ENCODE measurements at regions not wholly inside any gene's neighbourhood (a gene's known extent, or its start where the extent isn't known, plus 50 kb on each side); places are given as distances from the start of the nearest gene placed in this dataset.

DNA sequence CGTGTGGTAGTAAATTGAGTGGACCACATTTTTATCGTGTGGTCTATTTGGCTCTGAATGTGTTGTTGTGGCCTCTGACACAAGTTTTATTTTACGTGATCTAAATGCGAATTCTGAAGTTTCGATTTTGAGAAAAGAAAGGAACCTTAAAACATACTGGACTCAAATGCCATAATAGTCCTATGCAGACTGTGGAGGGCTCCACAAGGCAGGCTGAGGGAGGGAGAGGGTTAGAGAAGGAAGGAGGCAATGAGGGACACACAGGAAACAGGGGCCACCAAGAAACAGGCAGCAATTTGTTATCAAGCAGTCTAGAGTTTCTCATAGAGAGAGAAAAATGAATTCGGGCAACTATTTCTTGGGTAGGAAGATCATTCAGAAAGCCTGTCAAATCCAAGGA lies 110.4 kb upstream of the SEMA6A start:
- no peak for DNase-seq (ENCODE audit: low read depth)
- H3K4me3 ChIP-seq (ENCODE audit: low read depth, low read length), result no peak overlapping the region

DNA sequence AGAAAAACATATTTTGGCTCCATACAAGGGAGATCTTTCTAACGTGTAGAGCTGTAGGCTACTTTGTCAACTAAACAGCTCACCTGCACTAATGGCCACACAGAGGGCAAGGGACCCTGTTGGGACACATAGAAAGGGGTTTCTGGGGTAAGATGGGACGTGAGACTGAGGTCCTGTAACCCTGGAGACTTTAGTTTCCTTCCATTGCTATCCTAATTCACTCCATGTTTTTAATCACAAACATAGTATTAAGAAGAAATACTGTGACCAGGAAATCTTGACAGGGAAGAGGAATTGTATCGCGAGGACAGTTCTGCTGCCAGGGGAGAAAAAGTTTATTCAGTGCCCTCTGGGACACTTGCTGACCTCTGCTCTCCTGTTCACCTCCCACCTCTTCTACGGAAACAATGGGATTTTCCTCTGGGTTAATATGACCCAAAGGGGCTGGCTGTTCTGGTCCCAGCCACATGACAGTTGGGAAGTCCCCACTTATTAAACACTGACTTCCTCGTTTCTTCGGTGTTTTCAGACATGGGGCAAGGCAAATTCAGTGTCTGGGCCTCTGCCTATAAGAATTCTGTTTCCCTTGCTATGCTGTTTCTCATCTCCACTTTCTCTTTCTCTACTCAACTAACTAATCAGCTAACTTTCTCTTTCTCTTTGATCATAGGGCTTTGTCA lies 106.9 kb upstream of the SEMA6A start:
- no peak for DNase-seq (ENCODE audit: low read depth)
- H3K4me3 ChIP-seq (ENCODE audit: low read depth, low read length), result no peak overlapping the region

DNA sequence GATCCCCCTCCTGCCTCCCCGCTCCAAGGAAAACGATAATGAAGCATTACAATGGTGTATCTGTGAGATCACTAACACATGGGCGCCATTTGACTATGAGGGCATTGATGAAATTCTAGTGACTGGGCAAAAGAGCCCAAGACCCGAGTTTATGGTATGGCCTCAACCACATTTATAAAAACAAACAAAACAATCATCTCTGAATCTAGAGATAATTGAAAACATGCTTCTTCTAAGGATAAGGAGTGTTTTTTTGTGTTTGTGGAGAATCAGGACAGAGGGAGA lies 100.9 kb upstream of the SEMA6A start:
- H3K4me3 ChIP-seq (ENCODE audit: low read depth, low read length), result no peak overlapping the region
- no peak for DNase-seq (ENCODE audit: low read depth)

DNA sequence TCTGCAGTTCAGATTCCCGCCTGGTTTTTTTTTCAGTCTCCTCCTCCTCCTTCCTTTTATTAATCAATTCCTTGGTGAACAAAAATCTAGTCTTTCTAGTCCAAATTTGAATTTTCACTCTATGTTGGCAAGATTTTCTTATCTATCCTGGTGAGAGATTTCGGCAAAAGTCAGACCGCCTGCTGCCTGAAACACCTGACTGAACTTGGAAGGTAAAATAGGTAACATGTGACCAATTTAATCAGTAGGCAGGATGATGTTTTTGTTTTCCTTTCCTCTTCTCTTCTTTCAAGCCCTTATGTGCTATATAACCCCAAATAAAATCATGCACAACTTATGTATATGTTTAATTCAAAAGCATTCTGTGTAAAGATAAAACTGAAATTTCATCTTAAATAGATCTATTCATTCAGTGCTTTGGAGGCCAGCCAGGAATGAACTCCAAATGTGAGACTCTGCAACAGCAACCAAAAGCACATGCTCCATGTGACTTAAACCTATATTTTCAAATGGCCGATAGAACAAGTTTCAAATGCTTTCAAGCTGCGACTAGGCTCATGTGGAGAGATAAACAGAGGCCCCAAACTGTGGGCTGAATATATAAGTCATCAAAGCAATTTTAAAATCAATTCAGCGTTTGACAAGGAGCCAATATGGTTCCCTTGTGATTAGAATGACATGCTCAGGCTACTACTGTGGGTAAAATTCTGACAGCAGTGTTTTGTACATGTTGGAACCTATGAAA lies 100.4 kb upstream of the SEMA6A start:
- no peak overlapping the region for H3K4me3 ChIP-seq (ENCODE audit: low read depth, low read length)
- DNase-seq (ENCODE audit: low read depth), result no peak

DNA sequence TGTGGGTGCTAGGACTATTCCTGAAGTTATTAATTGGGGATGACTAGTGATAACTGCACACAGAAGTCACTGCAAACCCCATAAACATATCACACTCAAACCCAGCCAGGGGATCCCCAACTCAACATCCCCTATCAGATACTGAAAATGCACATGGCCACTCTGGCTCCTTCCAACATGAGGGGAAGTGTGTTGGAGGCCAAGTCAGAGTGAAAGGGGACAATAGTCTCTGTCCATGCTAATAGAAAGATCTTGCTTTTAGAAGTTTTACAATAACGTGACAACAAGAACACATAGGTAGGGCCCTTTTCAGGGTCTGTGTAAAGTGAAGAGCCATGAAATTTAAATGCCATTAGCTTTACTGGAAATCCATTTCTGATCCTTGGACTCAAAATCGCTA lies 98.8 kb upstream of the SEMA6A start:
- no peak for DNase-seq (ENCODE audit: low read depth)
- H3K4me3 ChIP-seq (ENCODE audit: low read depth, low read length), result no peak overlapping the region

DNA sequence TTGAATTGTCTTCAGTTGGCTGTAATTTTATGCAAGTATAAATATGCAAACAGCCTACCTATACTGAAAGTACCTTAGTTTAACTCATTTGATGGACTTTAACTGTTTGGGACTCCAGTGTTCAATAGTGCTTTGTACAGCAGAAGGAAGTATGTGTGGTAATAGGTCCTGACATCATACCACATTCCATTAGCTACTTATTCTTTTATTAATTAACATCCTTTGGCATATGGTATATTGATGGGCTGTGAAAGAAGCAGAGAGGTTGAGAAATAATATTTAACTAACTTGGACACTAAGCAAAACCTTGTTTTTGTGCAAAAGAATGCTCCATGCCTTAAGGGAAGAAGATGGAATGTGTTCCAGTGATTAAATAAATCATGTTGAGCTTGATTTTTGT lies 97.6 kb upstream of the SEMA6A start:
- DNase-seq (ENCODE audit: low read depth), result no peak
- no peak overlapping the region for H3K4me3 ChIP-seq (ENCODE audit: low read depth, low read length)

DNA sequence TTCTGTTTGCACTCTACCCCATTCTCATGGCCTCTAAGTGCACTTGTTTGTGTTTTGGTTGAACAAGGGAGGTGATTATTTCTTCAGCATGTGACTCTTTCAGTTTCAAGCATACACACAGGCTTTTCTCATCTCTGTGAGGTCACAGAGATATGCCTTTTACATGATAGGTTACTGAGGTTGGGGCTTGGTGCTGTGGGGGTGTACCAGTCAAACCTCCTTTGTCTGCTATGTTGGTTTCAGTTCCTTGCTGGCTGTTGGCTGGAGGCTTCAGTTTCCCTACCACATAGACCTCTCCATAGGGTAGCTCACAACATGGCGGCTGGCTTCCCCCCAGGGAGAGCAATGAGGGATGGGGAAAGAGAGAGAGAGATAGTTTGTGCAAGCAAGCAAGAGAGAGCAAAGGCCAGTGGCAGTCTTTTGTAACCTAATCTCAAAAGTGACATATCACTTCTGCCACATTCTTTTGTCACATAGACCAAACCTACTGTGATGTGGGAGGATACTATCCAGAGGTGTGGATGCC lies 96.7 kb upstream of the SEMA6A start:
- no peak for DNase-seq (ENCODE audit: low read depth)
- H3K4me3 ChIP-seq (ENCODE audit: low read depth, low read length), result no peak overlapping the region

DNA sequence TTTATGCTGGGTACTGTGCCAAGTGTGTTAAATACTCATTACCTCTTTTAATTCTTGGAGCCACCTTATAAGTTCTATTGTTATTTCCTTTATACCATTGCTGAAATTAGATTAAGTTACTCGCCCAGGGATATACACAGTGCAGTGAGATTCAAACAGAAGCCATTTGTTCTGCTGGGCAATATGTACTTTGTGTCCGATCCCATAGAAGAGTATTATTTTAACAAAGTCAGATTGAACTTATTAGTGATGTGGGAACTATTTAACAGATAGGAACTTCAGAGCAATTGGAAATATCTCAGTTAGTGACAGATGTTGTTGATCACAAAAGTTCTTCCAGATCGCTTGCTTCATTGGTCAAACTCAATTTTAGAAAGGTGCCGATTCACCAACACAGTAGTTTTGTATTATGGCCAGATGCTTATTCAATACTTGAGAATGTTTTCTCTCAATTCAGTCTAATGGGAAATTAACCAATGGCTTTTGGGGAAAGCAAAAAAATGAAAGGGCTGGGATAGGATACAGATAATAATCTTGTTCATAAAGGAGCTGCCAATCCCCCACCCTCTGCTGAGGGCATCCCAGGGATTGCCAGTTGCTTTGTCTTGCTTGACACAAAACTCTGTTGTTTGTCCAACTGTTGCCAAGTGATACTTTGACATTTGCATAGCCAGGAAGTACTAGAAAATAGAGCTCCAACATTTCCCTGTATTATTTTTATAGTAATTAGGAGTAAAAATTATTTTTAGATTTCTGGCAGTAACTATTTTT lies 94.8 kb upstream of the SEMA6A start:
- DNase-seq (ENCODE audit: low read depth), result no peak
- no peak overlapping the region for H3K4me3 ChIP-seq (ENCODE audit: low read depth, low read length)

DNA sequence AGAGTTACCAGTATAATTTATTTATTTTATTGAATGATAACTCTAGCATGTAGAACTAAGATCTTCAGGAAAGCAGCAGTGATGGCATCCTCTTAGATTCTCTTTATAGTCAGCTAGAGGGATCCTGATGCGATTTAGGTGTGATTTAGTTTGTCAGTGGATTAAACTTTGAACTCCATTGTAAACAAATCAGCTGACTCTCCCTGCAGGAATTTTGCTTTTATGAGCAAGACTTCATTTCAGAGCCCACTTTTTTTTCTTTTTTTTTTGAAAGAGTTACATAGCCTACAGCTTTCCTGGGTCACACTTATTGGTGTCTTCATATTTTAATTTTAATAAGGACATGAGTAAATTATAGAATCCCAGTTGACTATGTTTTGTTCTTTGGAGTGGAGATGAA lies 93.8 kb upstream of the SEMA6A start:
- DNase-seq (ENCODE audit: low read depth), result no peak

DNA sequence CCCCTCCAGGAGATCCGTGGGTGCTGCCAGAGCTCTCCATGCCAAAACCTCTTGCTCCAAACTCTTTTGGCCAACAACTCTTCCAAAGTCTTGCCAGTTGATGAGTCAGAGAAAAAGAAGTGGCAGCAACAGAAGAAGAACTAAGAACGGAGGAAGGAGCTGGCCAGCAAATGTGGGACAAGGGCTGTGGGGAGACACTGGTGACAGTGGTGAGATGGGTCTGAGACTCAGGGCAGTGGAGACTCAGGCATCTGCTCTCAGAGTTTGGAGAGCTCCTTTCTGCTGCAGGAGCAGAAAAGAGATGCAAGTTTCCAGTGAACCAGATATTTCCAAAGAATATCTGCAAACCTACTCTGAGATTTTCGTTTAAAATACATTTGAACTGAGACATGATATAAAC lies 92.3 kb upstream of the SEMA6A start:
- DNase-seq (ENCODE audit: low read depth), result no peak

More for the DNA sequence above, 93.8 kb upstream of the SEMA6A start:
- H3K4me3 ChIP-seq (ENCODE audit: low read depth, low read length), result no peak overlapping the region

DNA sequence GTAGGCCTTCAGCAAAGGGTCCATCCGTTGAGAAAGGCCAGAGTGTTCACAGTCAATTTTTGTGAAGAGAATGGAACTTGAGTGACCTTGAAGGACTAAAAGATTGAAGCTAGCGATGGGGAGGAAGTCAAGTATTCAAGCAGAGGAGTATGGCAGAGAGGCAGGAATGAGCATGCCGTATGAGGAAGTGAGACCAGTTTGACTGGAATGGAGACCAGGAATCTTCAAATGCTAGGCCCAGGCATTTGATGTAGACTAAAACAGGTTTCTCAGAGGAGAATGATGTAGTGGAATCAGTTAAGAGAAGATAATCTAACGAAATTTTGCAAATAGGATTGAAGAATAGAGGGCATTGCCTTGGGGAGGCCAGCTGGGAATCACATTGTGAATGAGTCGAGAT lies 90.4 kb upstream of the SEMA6A start:
- DNase-seq (ENCODE audit: low read depth), result no peak
- no peak overlapping the region for H3K4me3 ChIP-seq (ENCODE audit: low read depth, low read length)

More for the DNA sequence above, 92.3 kb upstream of the SEMA6A start:
- H3K4me3 ChIP-seq (ENCODE audit: low read depth, low read length), result no peak overlapping the region

DNA sequence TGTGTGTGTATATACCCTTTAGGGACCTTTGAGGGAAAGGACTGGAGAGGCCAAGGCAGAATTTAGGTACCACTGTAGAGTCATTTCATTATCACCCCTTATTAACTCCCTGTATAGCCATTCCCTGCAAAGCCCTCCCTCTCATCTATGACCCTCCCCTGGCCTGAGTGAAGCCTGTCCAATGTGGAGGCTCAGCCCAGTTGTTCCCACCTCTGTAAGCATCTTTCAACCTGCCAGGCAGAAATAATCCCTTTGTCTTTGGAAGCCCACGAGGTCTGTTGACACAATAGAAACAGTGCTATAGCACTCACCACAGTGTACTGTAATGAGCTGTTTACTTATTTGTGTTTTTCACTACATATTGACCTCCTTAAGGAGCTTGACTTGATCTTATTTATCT lies 88.5 kb upstream of the SEMA6A start:
- H3K4me3 ChIP-seq (ENCODE audit: low read depth, low read length), result no peak overlapping the region
- DNase-seq (ENCODE audit: low read depth), result no peak

DNA sequence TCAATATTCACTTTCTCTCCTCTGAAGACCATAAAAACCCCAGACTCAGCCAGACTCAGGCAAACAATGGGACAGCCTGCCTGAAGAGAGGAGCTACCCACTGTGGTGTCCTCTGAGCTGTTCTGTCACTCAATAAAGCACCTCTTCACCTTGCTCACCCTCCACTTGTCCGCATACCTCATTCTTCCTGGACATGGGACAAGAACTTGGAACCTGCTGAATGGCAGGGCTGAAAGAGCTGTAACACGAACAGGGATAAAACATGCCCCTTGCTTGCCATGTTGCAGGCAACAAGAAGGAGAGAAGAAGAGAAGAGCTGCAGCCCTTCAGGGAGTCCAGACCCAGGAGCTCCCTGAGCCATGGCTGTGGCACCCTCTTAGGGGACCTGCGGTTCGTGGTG lies 86.8 kb upstream of the SEMA6A start:
- no peak for DNase-seq (ENCODE audit: low read depth)
- H3K4me3 ChIP-seq (ENCODE audit: low read depth, low read length), result no peak overlapping the region

DNA sequence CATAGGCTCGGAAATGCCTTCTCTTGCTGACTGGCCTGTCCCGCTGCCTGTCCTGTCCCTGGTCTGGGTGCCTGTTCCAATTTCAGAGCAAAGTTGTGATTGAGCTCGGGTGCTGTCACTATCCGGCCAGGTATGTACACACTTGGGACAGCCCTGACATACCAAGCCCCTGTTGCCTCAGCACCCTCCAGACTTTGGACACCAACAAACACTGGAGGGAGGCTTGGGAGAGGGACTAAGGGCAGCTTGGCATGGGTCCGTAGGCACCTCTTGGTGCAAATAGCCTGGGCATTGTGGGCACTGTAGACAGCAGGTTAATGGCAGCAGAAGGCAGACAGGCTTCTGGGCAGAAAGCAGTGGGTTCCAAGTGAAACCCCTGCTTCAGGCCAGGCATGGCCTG lies 86.3 kb upstream of the SEMA6A start:
- no peak overlapping the region for H3K4me3 ChIP-seq (ENCODE audit: low read depth, low read length)
- no peak for DNase-seq (ENCODE audit: low read depth)

DNA sequence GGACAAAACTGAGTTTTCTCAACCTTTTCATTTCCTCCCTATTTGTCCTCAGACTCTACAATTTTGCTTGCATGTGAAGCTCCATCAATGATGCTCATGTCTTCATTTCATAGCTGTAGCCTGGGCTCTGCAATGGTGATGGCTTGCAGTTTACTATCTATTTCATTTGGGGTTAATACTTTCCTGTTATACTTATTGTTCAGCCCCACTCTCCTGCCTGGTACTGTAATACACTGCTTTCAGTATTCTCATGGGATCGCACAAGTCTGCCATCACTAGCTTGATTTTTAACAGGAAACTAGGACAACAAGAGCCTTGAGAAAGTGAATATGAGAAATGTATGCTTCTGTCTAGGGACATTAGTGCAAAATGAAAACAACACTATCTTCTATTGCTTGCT lies 84.2 kb upstream of the SEMA6A start:
- no peak for DNase-seq (ENCODE audit: low read depth)

DNA sequence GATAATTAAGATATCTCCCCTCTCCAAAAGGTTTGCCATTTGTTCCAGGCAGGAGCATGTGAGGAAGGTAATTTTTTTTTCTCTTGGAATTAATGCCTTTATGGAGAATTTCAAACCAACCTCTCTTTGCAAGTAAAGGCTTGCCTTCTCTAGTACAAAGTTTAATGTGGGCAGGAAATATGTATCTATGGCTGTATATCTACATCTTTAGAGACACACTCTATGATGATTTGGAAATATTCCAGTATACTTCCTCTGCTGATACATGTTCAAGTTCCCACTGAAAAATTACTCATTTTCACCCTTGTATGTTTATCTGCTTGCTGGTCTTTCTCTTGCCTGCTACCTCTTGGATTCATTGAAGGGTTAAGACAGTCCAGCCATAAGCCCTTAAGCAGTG lies 83.5 kb upstream of the SEMA6A start:
- no peak overlapping the region for H3K4me3 ChIP-seq (ENCODE audit: low read depth, low read length)
- no peak for DNase-seq (ENCODE audit: low read depth)

More for the DNA sequence above, 84.2 kb upstream of the SEMA6A start:
- no peak overlapping the region for H3K4me3 ChIP-seq (ENCODE audit: low read depth, low read length)

DNA sequence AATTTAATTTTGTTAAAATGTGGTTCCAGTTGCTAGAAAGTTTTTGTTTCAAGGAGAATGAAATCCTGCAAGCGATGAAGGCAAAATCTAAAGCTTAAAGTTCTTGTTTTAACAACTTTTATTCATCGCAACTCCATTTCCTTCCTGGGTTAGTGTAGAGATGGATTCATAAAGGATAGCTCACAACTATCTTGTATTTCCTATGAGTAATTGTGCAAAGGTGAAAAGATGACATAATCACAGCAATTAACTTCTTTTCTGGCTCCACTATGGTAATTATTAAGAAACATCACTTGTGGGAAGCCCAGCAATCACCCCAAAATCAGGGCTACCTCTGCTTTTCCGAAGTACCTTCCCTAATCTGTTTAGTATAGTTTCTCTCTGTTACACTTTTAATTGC lies 80.8 kb upstream of the SEMA6A start:
- DNase-seq (ENCODE audit: low read depth), result no peak
- no peak overlapping the region for H3K4me3 ChIP-seq (ENCODE audit: low read depth, low read length)

DNA sequence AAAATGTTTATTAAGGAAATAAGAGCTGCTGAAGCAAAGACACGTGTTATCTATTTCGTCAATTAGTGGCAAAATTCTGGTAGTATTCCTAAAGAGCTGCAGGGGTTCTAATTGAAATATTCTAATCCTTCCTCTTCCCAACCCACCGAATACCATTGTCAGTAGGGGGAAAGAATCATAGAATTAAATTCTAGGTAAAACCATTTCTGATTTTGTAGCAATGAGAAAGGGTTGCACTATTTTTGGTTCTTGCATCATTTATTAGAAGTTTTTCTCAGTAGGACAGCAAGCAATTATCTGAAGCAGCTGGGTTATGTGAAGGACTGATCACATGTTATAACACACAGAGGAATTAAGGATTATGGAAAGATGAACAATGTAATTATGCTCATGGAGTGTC lies 80.3 kb upstream of the SEMA6A start:
- DNase-seq (ENCODE audit: low read depth), result no peak
- H3K4me3 ChIP-seq (ENCODE audit: low read depth, low read length), result no peak overlapping the region

DNA sequence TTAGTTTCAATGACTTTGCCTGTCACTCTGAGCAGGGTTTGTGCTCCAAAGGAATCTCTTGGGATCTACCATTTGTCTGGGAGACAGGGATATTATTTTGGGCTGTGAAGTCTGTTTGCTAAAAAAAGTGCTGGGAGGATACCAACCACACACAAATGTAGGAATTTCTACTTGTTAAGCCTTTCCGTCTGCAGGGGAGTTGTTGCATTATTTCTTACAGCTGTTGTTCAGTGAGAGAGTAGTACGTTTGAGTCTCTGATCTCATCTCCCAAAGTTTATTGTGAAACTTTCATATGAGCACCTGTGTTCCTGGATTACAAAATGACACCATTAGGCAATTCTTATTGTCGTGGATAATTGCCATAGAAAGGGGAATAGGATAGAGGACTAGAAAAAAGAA lies 78.3 kb upstream of the SEMA6A start:
- DNase-seq (ENCODE audit: low read depth), result peak; percentile 63

DNA sequence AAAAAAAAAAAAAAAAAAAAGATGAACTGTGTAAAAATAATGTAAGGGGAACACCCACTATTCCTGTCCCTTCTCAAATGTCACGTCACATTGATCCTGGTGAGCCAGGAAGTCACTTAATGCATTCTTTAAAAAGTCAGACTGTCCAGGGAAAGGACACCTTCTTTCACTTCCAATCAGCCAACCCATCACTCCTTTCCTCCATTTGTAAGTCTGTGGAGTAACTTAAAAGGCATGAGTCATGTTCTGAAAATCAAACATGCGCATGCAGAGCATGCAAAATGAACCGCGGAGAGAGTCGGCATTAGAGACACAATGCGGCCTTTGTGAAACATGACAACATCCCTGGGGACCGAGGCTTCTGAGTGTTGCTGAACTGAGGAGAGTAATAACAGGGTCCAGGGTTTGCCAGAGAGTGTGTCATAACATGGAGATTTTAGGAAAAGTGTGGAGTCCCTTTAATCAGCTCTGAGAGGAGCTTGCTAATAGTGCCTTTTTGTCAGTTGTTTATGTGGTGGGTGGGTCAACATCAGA lies 77.6 kb upstream of the SEMA6A start:
- H3K4me3 ChIP-seq (ENCODE audit: low read depth, low read length), result no peak overlapping the region
- DNase-seq (ENCODE audit: low read depth), result peak; percentile 65

More for the DNA sequence above, 78.3 kb upstream of the SEMA6A start:
- H3K4me3 ChIP-seq (ENCODE audit: low read depth, low read length), result no peak overlapping the region
